ENCODE measurements at regions not wholly inside any gene's neighbourhood (a gene's known extent, or its start where the extent isn't known, plus 50 kb on each side); places are given as distances from the start of the nearest gene placed in this dataset.

GRCh38 chr4:136311774-136312173, 1220.5 kb downstream of the PCDH18 start:
- H3K9me3 ChIP-seq (ENCODE audit: control insufficient read depth, low read depth, low read length) = no peaks in the 10 kb centered on the region
- no peaks in the 10 kb centered on the region for H3K36me3 ChIP-seq (ENCODE audit: control insufficient read depth, insufficient read depth, low read length)
- H3K4me3 ChIP-seq (ENCODE audit: low read length) = no peak overlapping the region
- no CpG with 5 or more reads among the region's 2 CpGs for WGBS (ENCODE audit: insufficient coverage, low lambda C conversion rate)
- H3K27me3 ChIP-seq (ENCODE audit: control insufficient read depth, insufficient read depth, low read length) = no peaks in the 10 kb centered on the region
- H3K4me1 ChIP-seq (ENCODE audit: control insufficient read depth, insufficient read depth, low read length) = peaks cover 4% of the 10 kb centered on the region
- no peak overlapping the region for H3K27ac ChIP-seq (ENCODE audit: low read length)
- no peak for DNase-seq

DNA sequence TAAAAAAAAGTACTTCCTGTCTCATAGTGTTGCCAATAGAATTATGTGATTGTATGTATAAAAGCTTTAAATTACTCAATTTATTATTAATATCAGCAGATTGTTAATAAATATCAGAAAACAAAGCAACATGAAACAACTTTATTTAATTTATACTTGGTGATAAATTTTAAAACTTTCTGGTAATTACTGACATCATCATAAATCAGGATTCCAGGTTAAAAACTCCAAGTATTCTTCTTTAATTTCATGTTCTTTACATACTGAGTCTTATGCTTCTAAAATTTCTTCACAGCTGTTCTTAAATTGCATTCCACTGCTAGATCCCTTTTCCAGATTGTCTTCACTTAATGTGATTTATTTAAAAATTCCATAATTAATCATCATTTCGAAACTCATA, 1224.5 kb downstream of the PCDH18 start:
- H3K27me3 ChIP-seq (ENCODE audit: control insufficient read depth, insufficient read depth, low read length) = no peaks in the 10 kb centered on the region
- DNase-seq = no peak

DNA sequence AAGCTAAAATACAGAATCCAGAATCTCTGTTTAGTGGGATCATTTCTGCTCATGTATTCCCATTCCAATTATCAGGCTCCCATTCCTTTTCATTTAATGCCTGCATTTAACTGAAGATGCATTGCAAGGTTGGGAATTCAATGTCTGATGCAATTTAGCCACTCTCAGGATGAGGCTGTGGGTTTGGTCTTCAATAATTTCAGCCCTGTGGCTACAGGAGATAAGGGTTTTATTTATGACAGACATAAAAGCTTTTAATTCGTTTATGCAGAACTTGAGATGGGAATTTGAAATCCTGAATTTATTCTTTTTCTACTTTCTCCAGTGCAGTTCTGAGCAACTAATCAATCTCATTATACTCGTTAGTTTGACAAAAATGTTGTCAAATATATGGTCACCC, 1225.9 kb downstream of the PCDH18 start:
- no peak for DNase-seq
- Histone ChIP-seq H3K4me3 (ENCODE audit: low read length) (no peak overlapping the region), H3K27ac (ENCODE audit: low read length) (no peak overlapping the region), H3K36me3 (ENCODE audit: control insufficient read depth, insufficient read depth, low read length) (no peaks in the 10 kb centered on the region), H3K27me3 (ENCODE audit: control insufficient read depth, insufficient read depth, low read length) (no peaks in the 10 kb centered on the region), H3K9me3 (ENCODE audit: control insufficient read depth, low read depth, low read length) (no peaks in the 10 kb centered on the region), H3K4me1 (ENCODE audit: control insufficient read depth, insufficient read depth, low read length) (peaks cover 22% of the 10 kb centered on the region)
- 80% methylated on average over 2 of the region's 2 CpGs for WGBS (ENCODE audit: insufficient coverage, low lambda C conversion rate)

More for the DNA sequence above, 1224.5 kb downstream of the PCDH18 start:
- Histone ChIP-seq H3K4me3 (ENCODE audit: low read length) (no peak overlapping the region), H3K27ac (ENCODE audit: low read length) (no peak overlapping the region), H3K9me3 (ENCODE audit: control insufficient read depth, low read depth, low read length) (no peaks in the 10 kb centered on the region), H3K4me1 (ENCODE audit: control insufficient read depth, insufficient read depth, low read length) (peaks cover 14% of the 10 kb centered on the region), H3K36me3 (ENCODE audit: control insufficient read depth, insufficient read depth, low read length) (no peaks in the 10 kb centered on the region)
- WGBS (ENCODE audit: insufficient coverage, low lambda C conversion rate) = 100% methylated on average over 1 of the region's 1 CpG

DNA sequence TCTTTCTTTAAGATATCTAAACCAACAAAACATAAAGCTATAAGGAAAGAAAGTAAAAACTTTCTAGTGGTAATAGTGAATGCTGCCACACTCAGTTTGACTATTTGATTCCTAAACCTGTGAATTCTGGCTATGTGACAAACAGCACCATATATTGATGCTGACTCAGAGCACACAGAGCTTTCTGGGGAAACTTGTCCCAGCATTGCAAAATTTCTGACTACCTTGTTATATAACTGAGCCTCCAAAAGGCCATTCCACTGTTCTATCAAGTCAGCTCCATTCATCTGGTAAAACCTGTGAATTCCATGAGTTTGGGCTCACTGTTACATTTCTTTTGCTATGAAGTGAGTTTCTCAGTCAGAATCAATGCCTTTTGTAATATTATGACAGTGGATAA, 1229.7 kb downstream of the PCDH18 start:
- Histone ChIP-seq H3K4me3 (ENCODE audit: low read length) (no peak overlapping the region), H3K9me3 (ENCODE audit: control insufficient read depth, low read depth, low read length) (no peaks in the 10 kb centered on the region), H3K36me3 (ENCODE audit: control insufficient read depth, insufficient read depth, low read length) (no peaks in the 10 kb centered on the region), H3K27ac (ENCODE audit: low read length) (peak overlapping the region; percentile 61), H3K4me1 (ENCODE audit: control insufficient read depth, insufficient read depth, low read length) (peaks cover 25% of the 10 kb centered on the region), H3K27me3 (ENCODE audit: control insufficient read depth, insufficient read depth, low read length) (no peaks in the 10 kb centered on the region)
- DNase-seq = no peak

GRCh38 chr4:136301749-136302495, 1230.4 kb downstream of the PCDH18 start:
- Histone ChIP-seq H3K9me3 (ENCODE audit: control insufficient read depth, low read depth, low read length) (no peaks in the 10 kb centered on the region), H3K4me3 (ENCODE audit: low read length) (no peak overlapping the region), H3K27ac (ENCODE audit: low read length) (peak overlapping the region; percentile 61), H3K4me1 (ENCODE audit: control insufficient read depth, insufficient read depth, low read length) (peaks cover 22% of the 10 kb centered on the region), H3K36me3 (ENCODE audit: control insufficient read depth, insufficient read depth, low read length) (no peaks in the 10 kb centered on the region), H3K27me3 (ENCODE audit: control insufficient read depth, insufficient read depth, low read length) (no peaks in the 10 kb centered on the region)
- peak; percentile 52 to 81 for DNase-seq

DNA sequence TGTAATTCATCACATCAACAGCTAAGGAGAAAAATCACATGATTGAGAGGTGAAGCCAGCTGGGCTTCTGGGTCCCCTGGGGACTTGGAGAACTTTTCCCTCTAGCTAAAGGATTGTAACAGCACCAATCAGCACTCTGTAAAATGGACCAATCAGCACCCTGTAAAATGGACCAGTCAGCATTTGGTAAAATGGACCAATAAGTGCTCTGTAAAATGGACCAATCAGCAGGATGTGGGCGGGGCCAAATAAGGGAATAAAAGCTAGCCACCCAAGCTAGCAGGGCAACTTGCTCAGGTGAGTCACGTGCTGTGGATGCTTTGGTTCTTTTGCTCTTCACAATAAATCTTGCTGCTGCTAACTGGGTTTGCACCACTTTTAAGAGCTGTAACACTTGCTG, 1248.3 kb downstream of the PCDH18 start:
- H3K36me3 ChIP-seq (ENCODE audit: control insufficient read depth, insufficient read depth, low read length) = no peaks in the 10 kb centered on the region
- H3K4me1 ChIP-seq (ENCODE audit: control insufficient read depth, insufficient read depth, low read length) = no peaks in the 10 kb centered on the region
- no CpG with 5 or more reads among the region's 2 CpGs for WGBS (ENCODE audit: insufficient coverage, low lambda C conversion rate)
- no peak for DNase-seq
- H3K9me3 ChIP-seq (ENCODE audit: control insufficient read depth, low read depth, low read length) = no peaks in the 10 kb centered on the region
- no peaks in the 10 kb centered on the region for H3K27me3 ChIP-seq (ENCODE audit: control insufficient read depth, insufficient read depth, low read length)
- no peak overlapping the region for H3K27ac ChIP-seq (ENCODE audit: low read length)
- no peak overlapping the region for H3K4me3 ChIP-seq (ENCODE audit: low read length)

- Histone ChIP-seq H3K4me1 (ENCODE audit: control insufficient read depth, insufficient read depth, low read length) (no peaks in the 10 kb centered on the region), H3K27ac (ENCODE audit: low read length) (no peak overlapping the region), H3K4me3 (ENCODE audit: low read length) (no peak overlapping the region), H3K9me3 (ENCODE audit: control insufficient read depth, low read depth, low read length) (no peaks in the 10 kb centered on the region), H3K27me3 (ENCODE audit: control insufficient read depth, insufficient read depth, low read length) (no peaks in the 10 kb centered on the region), H3K36me3 (ENCODE audit: control insufficient read depth, insufficient read depth, low read length) (no peaks in the 10 kb centered on the region)
- WGBS (ENCODE audit: insufficient coverage, low lambda C conversion rate) = no CpG with 5 or more reads among the region's 1 CpG
- DNase-seq = no peak
Measured at GRCh38 chr4:136281889-136282288, 1250.4 kb downstream of the PCDH18 start.

- DNase-seq = no peak
- Histone ChIP-seq H3K4me1 (ENCODE audit: control insufficient read depth, insufficient read depth, low read length) (no peaks in the 10 kb centered on the region), H3K9me3 (ENCODE audit: control insufficient read depth, low read depth, low read length) (no peaks in the 10 kb centered on the region), H3K27ac (ENCODE audit: low read length) (no peak overlapping the region), H3K27me3 (ENCODE audit: control insufficient read depth, insufficient read depth, low read length) (no peaks in the 10 kb centered on the region), H3K36me3 (ENCODE audit: control insufficient read depth, insufficient read depth, low read length) (no peaks in the 10 kb centered on the region), H3K4me3 (ENCODE audit: low read length) (no peak overlapping the region)
- no CpG with 5 or more reads among the region's 6 CpGs for WGBS (ENCODE audit: insufficient coverage, low lambda C conversion rate)
Measured at GRCh38 chr4:136281307-136281706, 1251.0 kb downstream of the PCDH18 start.

DNA sequence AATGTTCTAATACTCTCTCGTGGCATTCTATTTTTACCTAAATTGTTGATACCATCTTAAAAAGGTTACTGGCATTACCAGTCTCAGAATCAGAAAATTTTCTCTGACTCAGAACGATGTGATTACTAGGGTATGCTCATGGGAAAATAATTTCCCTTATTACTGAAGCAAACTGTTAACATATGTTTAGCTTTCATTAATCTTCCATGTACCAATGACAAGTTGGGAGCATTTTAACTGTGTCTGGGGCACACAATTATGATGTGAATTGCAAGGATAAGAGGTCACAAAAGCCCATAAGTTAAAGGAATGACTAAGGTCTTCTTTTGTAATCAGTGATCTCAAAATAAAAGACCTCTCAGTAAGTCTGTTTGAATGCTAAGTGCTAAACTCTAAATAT, 1254.6 kb downstream of the PCDH18 start:
- WGBS (ENCODE audit: insufficient coverage, low lambda C conversion rate) = 69% methylated on average over 2 of the region's 2 CpGs
- H3K27ac ChIP-seq (ENCODE audit: low read length) = no peak overlapping the region

GRCh38 chr4:136246876-136247275, 1285.4 kb downstream of the PCDH18 start:
- Histone ChIP-seq H3K27ac (ENCODE audit: low read length) (no peak overlapping the region), H3K36me3 (ENCODE audit: control insufficient read depth, insufficient read depth, low read length) (no peaks in the 10 kb centered on the region), H3K27me3 (ENCODE audit: control insufficient read depth, insufficient read depth, low read length) (no peaks in the 10 kb centered on the region), H3K4me1 (ENCODE audit: control insufficient read depth, insufficient read depth, low read length) (no peaks in the 10 kb centered on the region), H3K9me3 (ENCODE audit: control insufficient read depth, low read depth, low read length) (no peaks in the 10 kb centered on the region), H3K4me3 (ENCODE audit: low read length) (no peak overlapping the region)
- no CpG with 5 or more reads among the region's 2 CpGs for WGBS (ENCODE audit: insufficient coverage, low lambda C conversion rate)
- no peak for DNase-seq

More for the DNA sequence above, 1254.6 kb downstream of the PCDH18 start:
- H3K9me3 ChIP-seq (ENCODE audit: control insufficient read depth, low read depth, low read length) = no peaks in the 10 kb centered on the region
- H3K27me3 ChIP-seq (ENCODE audit: control insufficient read depth, insufficient read depth, low read length) = no peaks in the 10 kb centered on the region
- no peaks in the 10 kb centered on the region for H3K36me3 ChIP-seq (ENCODE audit: control insufficient read depth, insufficient read depth, low read length)
- DNase-seq = no peak
- no peak overlapping the region for H3K4me3 ChIP-seq (ENCODE audit: low read length)
- H3K4me1 ChIP-seq (ENCODE audit: control insufficient read depth, insufficient read depth, low read length) = no peaks in the 10 kb centered on the region

- Histone ChIP-seq H3K36me3 (ENCODE audit: control insufficient read depth, insufficient read depth, low read length) (no peaks in the 10 kb centered on the region), H3K27ac (ENCODE audit: low read length) (no peak overlapping the region), H3K9me3 (ENCODE audit: control insufficient read depth, low read depth, low read length) (no peaks in the 10 kb centered on the region), H3K4me1 (ENCODE audit: control insufficient read depth, insufficient read depth, low read length) (no peaks in the 10 kb centered on the region), H3K27me3 (ENCODE audit: control insufficient read depth, insufficient read depth, low read length) (no peaks in the 10 kb centered on the region), H3K4me3 (ENCODE audit: low read length) (no peak overlapping the region)
- 100% methylated on average over 1 of the region's 7 CpGs for WGBS (ENCODE audit: insufficient coverage, low lambda C conversion rate)
- no peak for DNase-seq
Measured at GRCh38 chr4:136241221-136241986, 1290.9 kb downstream of the PCDH18 start.
